ENCODE measurements at regions not wholly inside any gene's neighbourhood (a gene's known extent, or its start where the extent isn't known, plus 50 kb on each side); places are given as distances from the start of the nearest gene placed in this dataset.

GRCh38 chr12:90855534-90855933, 99.4 kb downstream of the CCER1 start:
- Mint-ChIP-seq H3K27me3 (ENCODE audit: low read depth, poor library complexity) (peaks cover 3% of the 10 kb centered on the region), H3K4me3 (no peak overlapping the region), H3K4me1 (peaks cover 9% of the 10 kb centered on the region), H3K27ac (no peak overlapping the region), H3K36me3 (ENCODE audit: low read depth) (no peaks in the 10 kb centered on the region), H3K9me3 (no peaks in the 10 kb centered on the region)
- no peak for DNase-seq
- no peak for TF ChIP-seq CTCF (IDR thresholded peaks at IDR 0.05)

- Mint-ChIP-seq H3K27ac (no peak overlapping the region), H3K36me3 (ENCODE audit: low read depth) (no peaks in the 10 kb centered on the region), H3K4me3 (no peak overlapping the region), H3K27me3 (ENCODE audit: low read depth, poor library complexity) (peaks cover 3% of the 10 kb centered on the region), H3K9me3 (no peaks in the 10 kb centered on the region), H3K4me1 (peaks cover 12% of the 10 kb centered on the region)
- peak; percentile 82 for TF ChIP-seq CTCF (IDR thresholded peaks at IDR 0.05)
- DNase-seq = peak; percentile 27
Measured at GRCh38 chr12:90854136-90854689, 100.8 kb downstream of the CCER1 start.

GRCh38 chr12:90851800-90852718, 102.9 kb downstream of the CCER1 start:
- H3K27me3 Mint-ChIP-seq (ENCODE audit: low read depth, poor library complexity) = peaks cover 3% of the 10 kb centered on the region
- H3K4me3 Mint-ChIP-seq = no peak overlapping the region
- no peak overlapping the region for H3K27ac Mint-ChIP-seq
- peaks cover 11% of the 10 kb centered on the region for H3K4me1 Mint-ChIP-seq
- peaks cover 5% of the 10 kb centered on the region for H3K9me3 Mint-ChIP-seq
- TF ChIP-seq CTCF (IDR thresholded peaks at IDR 0.05) = no peak
- DNase-seq = no peak
- no peaks in the 10 kb centered on the region for H3K36me3 Mint-ChIP-seq (ENCODE audit: low read depth)

GRCh38 chr12:90842477-90842876, 112.5 kb downstream of the CCER1 start:
- H3K36me3 Mint-ChIP-seq (ENCODE audit: low read depth) = no peaks in the 10 kb centered on the region
- TF ChIP-seq CTCF (IDR thresholded peaks at IDR 0.05) = no peak
- H3K27ac Mint-ChIP-seq = peak overlapping the region; percentile 64
- no peak for DNase-seq
- peaks cover 13% of the 10 kb centered on the region for H3K4me1 Mint-ChIP-seq
- H3K27me3 Mint-ChIP-seq (ENCODE audit: low read depth, poor library complexity) = peaks cover 3% of the 10 kb centered on the region
- no peak overlapping the region for H3K4me3 Mint-ChIP-seq
- H3K9me3 Mint-ChIP-seq = peaks cover 3% of the 10 kb centered on the region

GRCh38 chr12:90841336-90841735, 113.6 kb downstream of the CCER1 start:
- Mint-ChIP-seq H3K9me3 (no peaks in the 10 kb centered on the region), H3K36me3 (ENCODE audit: low read depth) (no peaks in the 10 kb centered on the region), H3K4me3 (no peak overlapping the region), H3K4me1 (peaks cover 12% of the 10 kb centered on the region), H3K27ac (no peak overlapping the region), H3K27me3 (ENCODE audit: low read depth, poor library complexity) (peaks cover 3% of the 10 kb centered on the region)
- no peak for TF ChIP-seq CTCF (IDR thresholded peaks at IDR 0.05)
- no peak for DNase-seq

Data from nephron progenitor cell (in vitro differentiated cells).